ENCODE measurements at regions not wholly inside any gene's neighbourhood (a gene's known extent, or its start where the extent isn't known, plus 50 kb on each side); places are given as distances from the start of the nearest gene placed in this dataset.

DNA sequence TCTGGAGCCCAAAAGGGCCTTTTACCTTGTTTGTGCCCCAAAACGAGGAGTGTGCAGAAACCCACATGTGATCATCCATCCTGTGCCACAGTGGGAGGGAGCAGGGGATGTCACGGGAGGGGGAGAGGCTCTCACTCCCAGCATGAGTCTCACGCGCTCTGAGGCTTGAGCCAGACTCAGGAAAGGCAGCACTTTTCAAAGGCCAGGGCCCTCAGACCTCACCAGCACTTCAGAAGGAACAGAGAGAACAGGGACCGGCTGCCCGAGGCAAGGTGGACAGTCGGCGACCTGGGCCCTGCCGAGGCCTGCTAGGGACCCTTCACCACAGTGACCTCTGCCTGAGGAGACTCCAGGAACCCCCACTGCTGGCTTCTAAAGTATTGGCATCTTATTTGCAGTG, 71.7 kb upstream of the WASF3 start:
- CTCF ChIA-PET = interaction anchor here (1.2 to 3.0 kb wide), 2 partner anchors 213 to 301 kb away, joined by 3 to 9 read pairs; no protein-coding TSS in a partner anchor
- FAIRE-seq (no peak), DNase-seq (ENCODE audit: low read depth in 1 of 2, low spot score in 1 of 2) (no peak), ATAC-seq (no peak)
- H3K4me3 ChIP-seq = no peak overlapping the region
- WGBS (ENCODE audit: missing lambda C conversion rate) = 53% methylated on average over 7 of the region's 9 CpGs
- H3K4me1 ChIP-seq = no peaks in the 10 kb centered on the region
- no peak for TF ChIP-seq JUNB (IDR thresholded peaks at IDR 0.05)
- TF ChIP-seq RCOR1 (IDR thresholded peaks at IDR 0.05; ENCODE audit: low read depth, low read length) = no peak
- TF ChIP-seq CEBPB (IDR thresholded peaks at IDR 0.05) = no peak
- TF ChIP-seq ELK1 (IDR thresholded peaks at IDR 0.05; ENCODE audit: low read depth, low read length) = no peak
- TF ChIP-seq, protein P1, sequence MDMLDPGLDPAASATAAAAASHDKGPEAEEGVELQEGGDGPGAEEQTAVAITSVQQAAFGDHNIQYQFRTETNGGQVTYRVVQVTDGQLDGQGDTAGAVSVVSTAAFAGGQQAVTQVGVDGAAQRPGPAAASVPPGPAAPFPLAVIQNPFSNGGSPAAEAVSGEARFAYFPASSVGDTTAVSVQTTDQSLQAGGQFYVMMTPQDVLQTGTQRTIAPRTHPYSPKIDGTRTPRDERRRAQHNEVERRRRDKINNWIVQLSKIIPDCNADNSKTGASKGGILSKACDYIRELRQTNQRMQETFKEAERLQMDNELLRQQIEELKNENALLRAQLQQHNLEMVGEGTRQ (IDR thresholded peaks at IDR 0.05) = no peak
- TF ChIP-seq MAFK (IDR thresholded peaks at IDR 0.05; ENCODE audit: partially characterized antibody) = no peak
- TF ChIP-seq CBX2 (IDR thresholded peaks at IDR 0.05; ENCODE audit: borderline replicate concordance, low read depth) = no peak
- no peak for TF ChIP-seq MAX (IDR thresholded peaks at IDR 0.05)
- TF ChIP-seq TFCP2L1 (CRISPR knock-in tag; IDR thresholded peaks at IDR 0.05) = no peak
- TF ChIP-seq POLR2AphosphoS2 (conservative IDR thresholded peaks at IDR 0.05; ENCODE audit: low read length) = no peak
- TF ChIP-seq FOSB (CRISPR knock-in tag; IDR thresholded peaks at IDR 0.05) = no peak
- no peak for TF ChIP-seq EHMT2 (IDR thresholded peaks at IDR 0.05; ENCODE audit: low read depth)
- TF ChIP-seq SREBF2 (IDR thresholded peaks at IDR 0.05) = no peak
- TF ChIP-seq RAD21 (conservative IDR thresholded peaks at IDR 0.05 in 1 of 2, IDR thresholded peaks at IDR 0.05 in 1 of 2) = no peak
- TF ChIP-seq HEYL (CRISPR knock-in tag; IDR thresholded peaks at IDR 0.05) = no peak
- TF ChIP-seq HES2 (IDR thresholded peaks at IDR 0.05) = no peak
- no peak for TF ChIP-seq NFE2L2 (conservative IDR thresholded peaks at IDR 0.05; ENCODE audit: low read length)
- H3K27ac ChIP-seq = no peak overlapping the region
- POLR2A ChIA-PET = no interaction called here
- H3K4me2 ChIP-seq = no peak overlapping the region
- no peaks in the 10 kb centered on the region for H3K9me3 ChIP-seq

GRCh38 chr13:26486550-26486949, 70.9 kb upstream of the WASF3 start:
- no peak for TF ChIP-seq ESRRA (IDR thresholded peaks at IDR 0.05; ENCODE audit: borderline replicate concordance, low read length)
- TF ChIP-seq POLR2A (IDR thresholded peaks at IDR 0.05; ENCODE audit: low read length) = no peak
- no peak for TF ChIP-seq SMC3 (IDR thresholded peaks at IDR 0.05)
- TF ChIP-seq, protein P2, sequence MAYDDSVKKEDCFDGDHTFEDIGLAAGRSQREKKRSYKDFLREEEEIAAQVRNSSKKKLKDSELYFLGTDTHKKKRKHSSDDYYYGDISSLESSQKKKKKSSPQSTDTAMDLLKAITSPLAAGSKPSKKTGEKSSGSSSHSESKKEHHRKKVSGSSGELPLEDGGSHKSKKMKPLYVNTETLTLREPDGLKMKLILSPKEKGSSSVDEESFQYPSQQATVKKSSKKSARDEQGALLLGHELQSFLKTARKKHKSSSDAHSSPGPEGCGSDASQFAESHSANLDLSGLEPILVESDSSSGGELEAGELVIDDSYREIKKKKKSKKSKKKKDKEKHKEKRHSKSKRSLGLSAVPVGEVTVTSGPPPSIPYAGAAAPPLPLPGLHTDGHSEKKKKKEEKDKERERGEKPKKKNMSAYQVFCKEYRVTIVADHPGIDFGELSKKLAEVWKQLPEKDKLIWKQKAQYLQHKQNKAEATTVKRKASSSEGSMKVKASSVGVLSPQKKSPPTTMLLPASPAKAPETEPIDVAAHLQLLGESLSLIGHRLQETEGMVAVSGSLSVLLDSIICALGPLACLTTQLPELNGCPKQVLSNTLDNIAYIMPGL (CRISPR knock-in tag; IDR thresholded peaks at IDR 0.05; ENCODE audit: borderline replicate concordance) = no peak
- no peak for TF ChIP-seq CBX2 (IDR thresholded peaks at IDR 0.05; ENCODE audit: borderline replicate concordance, low read depth)
- no peak for TF ChIP-seq JUNB (IDR thresholded peaks at IDR 0.05)
- TF ChIP-seq BCL3 (IDR thresholded peaks at IDR 0.05) = no peak
- TF ChIP-seq HEYL (CRISPR knock-in tag; IDR thresholded peaks at IDR 0.05) = no peak
- TF ChIP-seq MAZ (IDR thresholded peaks at IDR 0.05; ENCODE audit: borderline replicate concordance, low read depth, low read length) = no peak
- WGBS (ENCODE audit: missing lambda C conversion rate) = 43% methylated on average over 4 of the region's 6 CpGs
- Histone ChIP-seq H3K9me3 (no peaks in the 10 kb centered on the region), H3K27ac (no peak overlapping the region), H3K4me1 (no peaks in the 10 kb centered on the region), H3K4me2 (no peak overlapping the region), H3K4me3 (no peak overlapping the region)
- DNase-seq (ENCODE audit: low read depth in 1 of 2, low spot score in 1 of 2) (no peak), FAIRE-seq (no peak), ATAC-seq (no peak)
- ChIA-PET CTCF (interaction anchor here (1.2 to 3.0 kb wide), 2 partner anchors 10 to 212 kb away, joined by 6 to 9 read pairs; no protein-coding TSS in a partner anchor), POLR2A (no interaction called here)
